ENCODE measurements at regions not wholly inside any gene's neighbourhood (a gene's known extent, or its start where the extent isn't known, plus 50 kb on each side); places are given as distances from the start of the nearest gene placed in this dataset.

DNA sequence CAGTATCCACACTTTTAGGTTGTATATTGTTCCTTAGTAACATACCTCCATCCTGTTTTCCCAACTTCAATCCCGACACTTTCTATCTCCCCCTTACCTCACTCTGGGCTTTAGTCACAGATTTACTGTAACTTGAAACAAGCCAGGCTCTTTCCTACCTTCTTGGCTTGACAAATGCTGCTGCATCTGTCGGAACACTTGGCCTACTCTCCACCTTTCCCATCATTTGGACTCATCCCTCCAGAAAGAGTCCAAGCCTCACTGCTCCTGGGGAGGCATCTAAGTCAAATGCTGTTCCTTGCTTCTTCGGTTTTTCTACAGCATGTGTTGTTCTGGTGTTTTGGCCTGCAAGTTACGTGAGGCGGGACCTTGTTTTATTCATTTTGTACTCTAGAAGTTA is 142.4 kb downstream of the DACT1 start:
- TF ChIP-seq POLR2A (IDR thresholded peaks at IDR 0.05) = no peak
- TF ChIP-seq, protein P1, sequence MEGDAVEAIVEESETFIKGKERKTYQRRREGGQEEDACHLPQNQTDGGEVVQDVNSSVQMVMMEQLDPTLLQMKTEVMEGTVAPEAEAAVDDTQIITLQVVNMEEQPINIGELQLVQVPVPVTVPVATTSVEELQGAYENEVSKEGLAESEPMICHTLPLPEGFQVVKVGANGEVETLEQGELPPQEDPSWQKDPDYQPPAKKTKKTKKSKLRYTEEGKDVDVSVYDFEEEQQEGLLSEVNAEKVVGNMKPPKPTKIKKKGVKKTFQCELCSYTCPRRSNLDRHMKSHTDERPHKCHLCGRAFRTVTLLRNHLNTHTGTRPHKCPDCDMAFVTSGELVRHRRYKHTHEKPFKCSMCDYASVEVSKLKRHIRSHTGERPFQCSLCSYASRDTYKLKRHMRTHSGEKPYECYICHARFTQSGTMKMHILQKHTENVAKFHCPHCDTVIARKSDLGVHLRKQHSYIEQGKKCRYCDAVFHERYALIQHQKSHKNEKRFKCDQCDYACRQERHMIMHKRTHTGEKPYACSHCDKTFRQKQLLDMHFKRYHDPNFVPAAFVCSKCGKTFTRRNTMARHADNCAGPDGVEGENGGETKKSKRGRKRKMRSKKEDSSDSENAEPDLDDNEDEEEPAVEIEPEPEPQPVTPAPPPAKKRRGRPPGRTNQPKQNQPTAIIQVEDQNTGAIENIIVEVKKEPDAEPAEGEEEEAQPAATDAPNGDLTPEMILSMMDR (IDR thresholded peaks at IDR 0.05 in 8 of 11, conservative IDR thresholded peaks at IDR 0.05 in 3 of 11) = no peak
